Keratinocyte (primary cell): ENCODE measurements at regions not wholly inside any gene's neighbourhood (a gene's known extent, or its start where the extent isn't known, plus 50 kb on each side); places are given as distances from the start of the nearest gene placed in this dataset.

ENCODE experiments used
- DNase-seq: peaks from one replicate; pipeline ENCODE4 v3.0.0-alpha.2; 2011; ENCODE audit warnings: low read depth, missing footprints, low spot score
- FAIRE-seq: peaks from 2 replicates; lab custom pipeline; 2011; peaks lifted over from hg19 to GRCh38; lab: Jason Lieb, UNC
- H2AFZ ChIP-seq: 2 replicates; pipeline ENCODE4 v1.6.0; 2012; ENCODE audit warnings: low read length, control low read depth, inconsistent platforms; ENCODE audit not compliant: control insufficient read depth
- H3K27ac ChIP-seq: 2 replicates; pipeline ENCODE4 v1.5.1; 2011; ENCODE audit warnings: low read length; ENCODE audit not compliant: control insufficient read depth, insufficient read depth
- H3K27me3 ChIP-seq: 3 replicates; pipeline ENCODE4 v1.6.0; 2011; ENCODE audit warnings: low read length; ENCODE audit not compliant: control insufficient read depth, insufficient read depth; ENCODE audit errors: extremely low read depth
- H3K36me3 ChIP-seq, 2 experiments: 2 replicates in 1 of 2; 3 replicates in 1 of 2; pipeline ENCODE4 v1.5.1; 2011; ENCODE audit warnings: low read length in 2 of 2, mild to moderate bottlenecking in 1 of 2; ENCODE audit not compliant: control insufficient read depth in 2 of 2, insufficient read depth in 2 of 2; ENCODE audit errors: extremely low read depth in 1 of 2
- H3K4me1 ChIP-seq: 3 replicates; pipeline ENCODE4 v1.5.1; 2011; ENCODE audit warnings: low read length; ENCODE audit not compliant: control insufficient read depth, insufficient read depth; ENCODE audit errors: extremely low read depth
- H3K4me2 ChIP-seq: 3 replicates; pipeline ENCODE4 v1.6.0; 2011; ENCODE audit warnings: low read depth, low read length; ENCODE audit not compliant: control insufficient read depth, insufficient read depth; ENCODE audit errors: extremely low read depth
- H3K4me3 ChIP-seq, 3 experiments: fragments of 200-600 bp in 1 of 3; sonication (generic) in 1 of 3; 2 replicates in 2 of 3; 3 replicates in 1 of 3; pipeline ENCODE4 v1.5.1; 2011 to 2016; ENCODE audit warnings: low read length in 3 of 3, mild to moderate bottlenecking in 3 of 3, control low read depth in 2 of 3, inconsistent platforms in 1 of 3, low read depth in 1 of 3, mixed read lengths in 1 of 3, mixed run types in 1 of 3, moderate library complexity in 1 of 3; ENCODE audit not compliant: control insufficient read depth in 2 of 3, insufficient read depth in 2 of 3; ENCODE audit errors: extremely low read depth in 1 of 3
- H3K79me2 ChIP-seq: 2 replicates; pipeline ENCODE4 v1.6.0; 2012; ENCODE audit warnings: low read length; ENCODE audit not compliant: control insufficient read depth, insufficient read depth
- H3K9ac ChIP-seq: 3 replicates; pipeline ENCODE4 v1.6.0; 2011; ENCODE audit warnings: low read length; ENCODE audit not compliant: control insufficient read depth, insufficient read depth; ENCODE audit errors: extremely low read depth
- H3K9me1 ChIP-seq: 3 replicates; pipeline ENCODE4 v1.6.0; 2011; ENCODE audit warnings: low read length; ENCODE audit not compliant: control insufficient read depth, insufficient read depth; ENCODE audit errors: extremely low read depth
- H3K9me3 ChIP-seq: 2 replicates; pipeline ENCODE4 v1.5.1; 2012; ENCODE audit warnings: low read depth, low read length; ENCODE audit not compliant: control insufficient read depth
- H4K20me1 ChIP-seq: 3 replicates; pipeline ENCODE4 v1.6.0; 2011; ENCODE audit warnings: low read length; ENCODE audit not compliant: control insufficient read depth, insufficient read depth; ENCODE audit errors: extremely low read depth
- CTCF ChIP-seq, 3 experiments: IDR thresholded peaks in 1 of 3; conservative IDR thresholded peaks in 1 of 3; optimal IDR thresholded peaks in 1 of 3; 2 replicates in 2 of 3; 3 replicates in 1 of 3; pipeline versions ENCODE3 to v1.5.1; 2011; ENCODE audit warnings: low read length in 3 of 3, mild to moderate bottlenecking in 3 of 3, moderate library complexity in 2 of 3, control low read depth in 1 of 3, inconsistent platforms in 1 of 3; ENCODE audit not compliant: insufficient read depth in 2 of 3; ENCODE audit errors: extremely low read depth in 1 of 3
- EZH2 ChIP-seq: IDR thresholded peaks from one replicate; pipeline ENCODE4 v1.6.1; 2012; ENCODE audit warnings: inconsistent platforms, mild to moderate bottlenecking, low read length, moderate library complexity
- dilution Hi-C: fragments of 300-500 bp; cut with MboI; formaldehyde crosslinking; loops from one replicate; pipeline ENCODE4 v1.7.0; 2020; ENCODE audit warnings: low sequenced_read_pairs; ENCODE audit not compliant: extremely low pct_ligation_motif_present

- no peak for DNase-seq
- no peak overlapping the region for H2AFZ ChIP-seq
Measured at GRCh38 chr12:65684906-65685305, 139.4 kb upstream of the HMGA2 start.

GRCh38 chr12:65685514-65685913 lies 138.8 kb upstream of the HMGA2 start:
- H2AFZ ChIP-seq, result no peak overlapping the region
- H4K20me1 ChIP-seq, result no peaks in the 10 kb centered on the region
- H3K9ac ChIP-seq, result no peak overlapping the region
- DNase-seq (no peak), FAIRE-seq (peak; percentile 86)
- H3K4me3 ChIP-seq, result no peak overlapping the region
- no peaks in the 10 kb centered on the region for H3K36me3 ChIP-seq
- H3K4me2 ChIP-seq, result no peak overlapping the region
- H3K27me3 ChIP-seq, result no peaks in the 10 kb centered on the region
- no peak for TF ChIP-seq EZH2
- peak; percentile 36 to 61 (median 37) for TF ChIP-seq CTCF (optimal IDR thresholded peaks at IDR 0.05 in 1 of 3, IDR thresholded peaks at IDR 0.05 in 1 of 3, conservative IDR thresholded peaks at IDR 0.05 in 1 of 3; ENCODE audit: extremely low read depth in 1 of 3, insufficient read depth in 2 of 3, low read length in 3 of 3)
- no peaks in the 10 kb centered on the region for H3K79me2 ChIP-seq
- dilution Hi-C loops, result no loop called here
- H3K9me3 ChIP-seq, result no peaks in the 10 kb centered on the region
- no peaks in the 10 kb centered on the region for H3K9me1 ChIP-seq
- no peak overlapping the region for H3K27ac ChIP-seq
- no peaks in the 10 kb centered on the region for H3K4me1 ChIP-seq

More at GRCh38 chr12:65684906-65685305, 139.4 kb upstream of the HMGA2 start:
- no peaks in the 10 kb centered on the region for H3K9me1 ChIP-seq
- H3K9ac ChIP-seq, result no peak overlapping the region
- no peak overlapping the region for H3K4me3 ChIP-seq
- no peaks in the 10 kb centered on the region for H4K20me1 ChIP-seq
- no peak overlapping the region for H3K4me2 ChIP-seq
- no peaks in the 10 kb centered on the region for H3K9me3 ChIP-seq
- TF ChIP-seq CTCF (optimal IDR thresholded peaks at IDR 0.05 in 1 of 3, IDR thresholded peaks at IDR 0.05 in 1 of 3, conservative IDR thresholded peaks at IDR 0.05 in 1 of 3; ENCODE audit: extremely low read depth in 1 of 3, insufficient read depth in 2 of 3, low read length in 3 of 3) (no peak), EZH2 (no peak)
- H3K36me3 ChIP-seq, result no peaks in the 10 kb centered on the region
- H3K4me1 ChIP-seq, result no peaks in the 10 kb centered on the region
- H3K27me3 ChIP-seq, result no peaks in the 10 kb centered on the region
- no peak for FAIRE-seq
- dilution Hi-C loops, result no loop called here
- no peak overlapping the region for H3K27ac ChIP-seq
- no peaks in the 10 kb centered on the region for H3K79me2 ChIP-seq
